Kidney capillary endothelial cell (primary cell): ENCODE measurements at regions not wholly inside any gene's neighbourhood (a gene's known extent, or its start where the extent isn't known, plus 50 kb on each side); places are given as distances from the start of the nearest gene placed in this dataset.

Source experiments
- DNase-seq: peaks from one replicate; pipeline ENCODE4 v3.0.0-alpha.2; 2018; ENCODE audit warnings: low spot score

DNA sequence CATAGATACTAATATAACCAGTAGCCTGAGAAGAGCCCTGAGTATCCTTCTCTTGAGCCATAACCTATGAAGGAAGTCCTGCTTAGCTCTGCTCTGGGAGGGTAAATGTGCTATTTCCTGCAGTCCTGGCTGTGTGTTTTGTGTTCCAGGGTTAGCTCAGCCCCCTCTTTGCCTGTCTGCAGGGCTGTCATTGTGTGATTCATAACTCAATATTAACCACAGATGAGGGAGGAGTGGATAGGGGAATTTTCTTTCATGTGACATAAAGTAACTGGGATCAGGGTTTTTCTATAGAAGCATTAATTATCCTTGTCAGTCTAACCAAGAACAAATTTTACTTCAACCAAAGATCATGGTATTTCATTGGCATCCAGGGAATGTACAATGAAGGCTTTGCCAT is 183.3 kb upstream of the ZBTB20 start:
- peak; percentile 46 for DNase-seq

DNA sequence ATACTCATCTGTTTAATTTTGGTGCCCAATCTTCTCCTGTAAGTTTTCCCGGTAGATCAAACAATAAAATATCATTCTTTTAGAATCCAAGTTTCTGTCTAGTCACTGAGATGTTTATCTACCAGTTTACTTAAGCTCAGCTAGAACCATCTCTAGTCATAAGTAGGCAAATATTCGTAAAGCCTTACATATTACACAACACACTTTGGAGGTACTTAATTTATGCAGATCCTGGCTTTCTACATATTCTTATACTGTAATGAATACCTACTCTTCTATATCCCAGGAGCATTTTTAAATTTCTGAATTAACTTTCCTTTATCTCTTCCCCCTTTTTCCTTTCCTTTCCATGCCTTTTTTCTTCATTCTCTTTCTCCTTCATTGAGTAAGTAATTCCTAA is 185.9 kb upstream of the ZBTB20 start:
- no peak for DNase-seq

GRCh38 chr3:115336836-115337235 is 189.7 kb upstream of the ZBTB20 start:
- DNase-seq, result no peak

DNA sequence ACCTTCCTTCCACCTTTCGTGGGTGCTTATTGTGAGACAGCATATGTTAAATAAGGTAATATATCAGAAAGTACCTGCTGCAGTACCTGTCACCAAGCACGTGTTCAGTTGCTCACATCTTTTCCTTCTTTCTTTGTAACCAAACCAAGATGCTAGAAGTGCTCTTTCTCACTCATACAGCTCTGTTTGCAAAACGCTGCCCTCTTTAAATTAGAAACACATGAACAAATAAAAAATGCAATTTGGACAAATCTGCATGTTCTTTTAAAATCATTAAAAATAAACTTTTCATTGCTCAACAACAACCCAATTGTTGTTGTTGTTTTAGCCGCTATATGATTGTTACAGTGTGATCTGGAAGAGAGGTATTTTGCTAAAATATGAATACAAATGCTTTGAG is 193.5 kb upstream of the ZBTB20 start:
- no peak for DNase-seq

DNA sequence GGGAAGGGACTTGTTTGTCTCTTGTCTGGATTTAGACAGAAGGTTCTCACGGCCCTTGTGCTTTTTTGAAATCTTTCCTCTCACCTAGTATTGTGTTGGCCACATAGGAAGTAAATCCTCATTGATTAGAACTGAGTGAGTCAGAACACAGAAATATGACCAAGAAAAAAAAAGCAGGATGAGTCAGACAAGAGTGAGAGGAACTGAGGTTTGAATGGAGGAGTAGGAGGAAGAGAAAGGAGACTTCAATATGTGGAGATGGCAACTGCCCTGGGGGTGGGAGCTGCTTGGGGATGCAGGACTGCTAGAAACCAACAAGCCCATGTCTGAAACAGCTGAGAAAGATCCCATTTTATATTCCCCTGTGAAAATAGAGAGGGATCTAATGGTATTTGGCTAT is 194.1 kb upstream of the ZBTB20 start:
- peak; percentile 51 for DNase-seq

DNA sequence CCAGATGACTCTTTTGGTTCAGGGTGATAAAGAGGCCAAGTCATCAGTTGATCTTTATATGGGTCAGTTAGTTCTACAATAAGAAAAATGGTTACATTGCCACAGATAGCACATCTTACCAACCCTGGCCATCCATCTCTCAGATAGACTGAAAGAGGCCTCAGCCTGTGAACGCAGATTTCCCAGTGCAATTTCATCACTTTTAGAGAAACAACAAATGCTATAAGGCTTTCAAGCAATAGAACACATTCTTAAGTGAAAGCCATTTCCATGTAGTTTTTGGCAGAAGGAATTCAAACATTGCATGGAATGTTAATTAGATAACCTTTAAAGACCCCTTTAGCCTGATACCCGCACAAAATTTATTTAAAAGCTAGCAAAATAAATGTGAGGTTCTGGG is 200.6 kb upstream of the ZBTB20 start:
- no peak for DNase-seq

- DNase-seq, result no peak
Measured at GRCh38 chr3:115348412-115348811, 201.3 kb upstream of the ZBTB20 start.

DNA sequence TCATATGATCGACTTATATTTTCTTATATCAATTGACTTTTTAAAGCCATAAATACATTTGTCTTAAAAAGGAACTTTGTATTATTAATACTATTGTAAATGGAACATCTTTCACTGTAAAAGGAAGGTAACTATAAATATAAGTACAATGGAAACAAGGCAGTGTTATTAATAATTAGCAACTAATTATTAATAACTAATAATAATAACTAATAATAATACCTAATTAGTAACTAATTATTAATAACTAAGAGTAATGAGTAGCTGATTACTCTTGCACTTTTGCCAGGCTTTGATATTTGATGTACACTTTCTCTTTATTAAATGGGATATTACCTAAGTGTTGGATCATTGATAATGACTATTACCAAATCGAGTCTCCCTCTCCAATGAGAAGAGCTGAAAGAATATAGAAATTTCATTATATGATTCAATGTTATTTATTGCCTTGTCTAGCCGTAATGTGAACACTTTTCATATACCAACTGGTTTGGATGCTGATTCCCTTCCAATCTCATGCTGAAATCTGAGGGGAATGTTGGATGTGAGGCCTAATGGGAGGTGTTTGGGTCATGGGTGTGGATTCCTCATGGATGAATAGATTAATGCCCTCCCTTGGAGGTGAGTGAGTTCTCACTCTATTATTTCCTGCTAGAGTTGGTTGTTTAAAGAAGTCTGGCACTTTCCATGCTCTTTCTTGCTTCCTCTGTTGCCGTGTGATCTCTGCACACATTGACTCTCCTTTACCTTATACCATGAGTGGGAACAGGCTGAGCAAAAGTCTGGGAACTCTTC is 202.1 kb upstream of the ZBTB20 start:
- no peak for DNase-seq

GRCh38 chr3:115350606-115351005 is 203.5 kb upstream of the ZBTB20 start:
- DNase-seq, result no peak

- no peak for DNase-seq
Measured at GRCh38 chr3:115351193-115351592, 204.1 kb upstream of the ZBTB20 start.

DNA sequence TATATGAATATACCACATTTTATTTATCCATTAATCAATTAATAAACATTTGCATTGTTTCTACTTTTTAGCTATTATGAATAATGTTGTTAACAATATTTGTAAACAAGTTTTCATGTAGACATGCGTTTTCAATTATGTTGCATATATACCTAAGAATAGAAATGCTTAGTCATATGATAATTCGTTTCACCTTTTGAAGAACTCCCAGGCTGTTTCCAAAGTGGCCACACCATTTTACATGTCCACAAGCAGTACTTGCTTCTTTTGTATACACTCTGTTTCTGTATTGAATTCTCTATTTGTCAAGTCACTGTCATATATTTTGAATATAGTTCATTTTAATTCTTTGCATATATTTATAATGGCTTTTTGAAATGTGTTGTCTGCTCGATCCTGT is 206.9 kb upstream of the ZBTB20 start:
- DNase-seq, result no peak

DNA sequence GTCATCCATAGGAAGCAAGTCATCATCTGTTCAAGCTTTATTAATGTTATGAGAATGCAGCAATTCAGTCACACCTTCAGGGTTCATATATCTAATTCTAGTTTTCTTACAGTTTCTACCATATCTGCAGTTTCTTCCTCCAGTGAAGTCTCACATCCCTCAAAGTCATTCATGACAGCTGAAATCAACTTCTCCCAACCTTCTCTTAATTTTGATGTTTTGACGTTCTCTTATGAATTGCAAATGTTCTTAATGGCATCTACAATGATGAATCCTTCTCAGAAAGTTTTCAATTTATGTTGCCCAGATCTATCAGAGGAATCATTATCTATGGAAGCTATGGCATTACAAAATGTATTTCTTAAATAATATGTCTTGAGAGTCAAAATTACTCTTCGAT is 210.4 kb upstream of the ZBTB20 start:
- DNase-seq, result no peak

DNA sequence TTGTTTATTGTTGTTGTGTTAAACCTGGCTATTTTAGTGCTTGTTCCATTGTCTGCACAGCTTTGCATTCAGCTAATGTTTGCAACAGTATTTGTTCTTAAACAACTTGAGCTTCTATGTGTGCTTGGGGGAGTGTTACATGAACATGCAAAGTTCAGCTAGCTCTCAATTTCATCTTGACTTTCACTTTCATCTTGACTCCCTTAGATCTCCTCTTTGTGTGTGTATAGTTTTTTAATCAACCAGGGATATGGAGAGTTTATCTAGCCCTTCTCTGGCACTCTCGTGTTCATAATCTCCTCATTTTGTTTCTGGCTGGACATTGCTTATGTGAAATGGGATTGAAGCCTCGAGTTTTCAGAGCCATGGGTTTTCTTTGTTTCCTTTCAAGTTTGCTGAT is 212.4 kb upstream of the ZBTB20 start:
- DNase-seq, result no peak

DNA sequence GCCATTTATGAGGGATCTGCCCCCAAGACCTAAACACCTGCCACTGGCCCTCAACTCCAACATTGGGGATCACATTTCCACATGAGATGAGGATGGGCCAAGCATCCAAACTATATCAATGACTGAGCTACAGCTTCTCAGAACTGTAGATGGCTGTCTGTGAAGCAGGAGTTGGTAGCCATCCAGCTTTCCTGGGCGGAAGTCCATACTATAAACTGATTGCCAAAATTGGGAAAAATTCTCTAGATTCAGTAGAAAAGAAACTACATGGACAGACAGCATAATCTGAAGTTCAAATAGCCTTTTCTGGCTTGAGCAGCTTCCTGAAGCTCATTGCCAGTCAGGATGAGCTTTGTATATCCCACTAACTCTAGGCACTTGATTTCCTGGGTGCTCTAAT is 214.7 kb upstream of the ZBTB20 start:
- no peak for DNase-seq

GRCh38 chr3:115363071-115363470 is 216.0 kb upstream of the ZBTB20 start:
- peak; percentile 29 for DNase-seq

DNA sequence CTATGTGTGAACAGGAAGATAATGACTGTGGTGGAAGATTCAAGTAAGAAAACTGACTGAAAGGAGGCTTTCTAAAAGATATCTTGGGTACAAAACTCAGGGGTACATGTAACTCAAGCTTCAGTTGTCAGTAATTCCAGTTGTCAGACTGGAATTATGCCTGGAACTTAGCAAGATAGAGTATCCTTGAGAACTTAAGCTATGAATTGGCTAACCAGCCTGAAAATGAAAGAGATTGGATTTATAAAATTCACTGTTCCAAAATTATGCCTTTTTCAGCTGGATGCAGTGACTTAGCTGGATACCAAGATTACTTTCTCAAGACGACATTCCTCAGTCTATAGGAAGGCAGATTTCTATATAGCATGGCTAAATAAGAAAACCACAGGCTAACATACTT is 221.9 kb upstream of the ZBTB20 start:
- no peak for DNase-seq

DNA sequence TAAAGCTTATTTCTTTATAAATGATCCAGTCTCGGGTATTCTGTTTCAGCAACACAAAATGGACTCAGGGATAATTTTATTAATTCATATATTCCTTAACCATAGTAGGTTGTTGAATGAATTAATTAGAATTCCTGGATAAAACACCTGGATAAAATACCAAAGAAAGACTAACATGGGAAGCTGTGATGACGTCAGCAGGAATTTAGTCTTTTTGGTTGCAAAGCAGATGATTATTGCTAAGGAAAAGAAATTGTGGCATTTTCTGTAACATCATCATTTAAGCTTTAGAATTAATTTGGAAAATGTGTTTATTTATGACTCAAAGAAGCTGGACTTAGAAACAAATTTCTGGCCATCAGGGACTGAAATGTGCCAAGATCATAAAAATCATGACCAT is 228.3 kb upstream of the ZBTB20 start:
- no peak for DNase-seq

DNA sequence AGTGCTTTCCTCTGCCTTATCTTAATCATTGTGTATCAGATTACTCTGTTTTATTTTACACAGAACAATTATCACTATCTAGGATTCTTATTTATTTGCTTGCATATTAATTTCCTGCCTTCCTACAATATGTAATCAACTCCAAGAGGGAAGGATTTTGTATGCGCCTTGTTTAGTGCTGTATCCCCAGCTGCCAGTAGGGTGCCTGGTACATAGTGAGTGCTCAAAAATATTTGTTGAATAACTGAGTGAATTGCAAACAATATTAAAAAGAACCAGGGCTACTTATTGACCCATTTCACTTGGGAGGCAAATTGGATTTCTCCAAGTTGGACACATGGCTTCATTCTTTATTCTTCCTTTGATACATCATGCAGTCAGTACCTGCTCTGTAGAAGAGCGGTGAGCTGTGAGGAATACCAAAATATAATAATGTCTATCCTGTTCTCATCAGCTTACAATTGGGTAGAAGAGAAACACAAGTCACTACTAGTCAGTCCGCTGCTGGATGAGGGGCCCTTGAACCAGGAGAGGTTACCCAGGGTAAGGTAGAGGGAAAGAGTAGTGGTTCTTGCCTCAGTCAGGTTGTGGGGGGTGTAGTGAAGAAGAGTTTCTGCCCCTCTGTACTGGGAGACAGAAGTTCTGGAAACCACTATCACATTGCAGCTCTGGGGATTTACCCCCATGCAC is 233.9 kb upstream of the ZBTB20 start:
- DNase-seq, result no peak

DNA sequence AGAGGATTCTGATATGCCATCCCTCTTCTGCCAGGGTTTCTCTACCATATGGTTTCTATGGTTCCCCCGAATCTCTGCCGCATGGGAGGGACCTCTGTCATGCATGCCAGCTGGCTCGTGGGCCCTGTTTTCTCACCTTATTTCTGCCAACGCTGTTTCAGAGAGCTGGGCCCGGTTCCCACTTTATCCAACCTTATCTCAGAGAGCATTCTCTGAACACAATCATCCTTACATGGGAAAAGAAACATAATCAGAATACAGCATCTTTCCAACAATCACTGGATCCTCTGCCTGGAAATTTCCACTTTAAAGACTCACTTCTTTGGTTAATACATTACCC is 234.5 kb upstream of the ZBTB20 start:
- no peak for DNase-seq

GRCh38 chr3:115381931-115382330 is 234.8 kb upstream of the ZBTB20 start:
- no peak for DNase-seq

DNA sequence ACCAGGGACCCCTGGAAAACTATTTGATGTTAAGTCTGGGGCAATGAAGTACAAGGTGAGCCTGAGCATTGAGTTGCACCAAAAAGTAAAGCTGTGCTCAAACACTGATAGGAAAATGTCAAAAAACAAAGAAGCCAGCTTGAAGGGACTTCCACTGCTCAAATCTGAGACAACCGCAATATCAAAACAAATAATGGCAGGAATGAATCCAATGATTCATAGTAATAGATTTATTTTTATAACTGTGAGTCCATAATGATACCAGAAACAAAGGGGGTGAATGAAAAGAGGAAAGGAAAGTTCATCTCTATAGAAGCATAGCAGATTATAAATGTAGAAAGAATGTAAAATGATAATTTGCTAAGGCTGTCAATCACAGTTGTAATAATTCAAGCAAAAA is 237.3 kb upstream of the ZBTB20 start:
- DNase-seq, result no peak

DNA sequence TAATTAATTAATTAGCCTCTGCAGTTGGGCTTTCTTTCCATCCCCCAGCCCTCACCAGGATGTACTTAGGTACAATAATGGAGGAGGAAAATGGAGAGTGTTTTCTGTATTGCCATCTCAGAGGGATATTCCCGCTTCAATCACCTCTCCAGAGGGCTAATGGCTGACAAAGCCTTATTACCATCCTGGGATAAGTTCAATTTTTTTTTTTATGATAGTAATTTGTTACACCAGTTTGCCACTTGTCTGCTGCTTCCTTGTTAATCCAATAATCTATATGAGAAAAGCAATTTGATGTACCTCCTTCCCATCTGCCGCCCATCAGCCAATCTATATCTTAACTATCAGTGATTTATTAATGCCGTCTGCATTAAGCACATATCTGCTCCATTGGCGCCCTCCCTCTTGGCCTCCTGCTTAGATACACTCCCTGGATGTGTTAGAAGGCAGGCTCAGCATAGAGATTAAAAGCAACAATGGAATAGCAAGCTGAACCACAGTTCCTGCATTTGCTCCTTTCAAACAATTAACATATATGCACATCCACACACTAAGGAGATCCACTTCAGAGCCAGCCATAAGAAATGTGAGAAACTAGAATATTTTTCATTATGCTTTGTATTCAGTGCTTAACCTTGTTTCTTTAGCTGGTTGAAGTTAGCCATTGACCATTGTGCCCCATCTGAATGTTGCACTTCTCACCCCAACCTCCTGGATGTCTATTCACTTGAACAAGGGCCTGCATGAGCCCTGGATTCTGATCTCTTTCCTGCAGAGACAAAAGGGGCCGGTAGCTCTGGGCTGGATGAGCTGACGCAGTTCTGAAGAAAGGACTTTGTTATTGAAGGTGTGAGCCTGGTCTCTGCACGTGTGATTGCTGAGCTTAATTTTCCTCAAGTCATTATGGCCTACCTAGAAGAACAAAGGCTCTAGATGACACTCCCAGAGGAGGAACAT is 237.3 kb upstream of the GAP43 start:
- no peak for DNase-seq

GRCh38 chr3:115388166-115388565 is 235.1 kb upstream of the GAP43 start:
- DNase-seq, result no peak
